GM19025 (cell line): ENCODE measurements at regions not wholly inside any gene's neighbourhood (a gene's known extent, or its start where the extent isn't known, plus 50 kb on each side); places are given as distances from the start of the nearest gene placed in this dataset.
"Not testable (repeated sequence)": the region's sequence is repeated elsewhere in the genome, so short reads cannot be mapped to it uniquely, and the experiment has no call there.

Source experiments
- ATAC-seq: cut with Tn5 transposase; IDR thresholded peaks from one replicate; pipeline ENCODE4 v1.9.1; 2021; ENCODE audit warnings: mild to moderate bottlenecking, low read depth, moderate library complexity; ENCODE audit not compliant: unreplicated experiment

DNA sequence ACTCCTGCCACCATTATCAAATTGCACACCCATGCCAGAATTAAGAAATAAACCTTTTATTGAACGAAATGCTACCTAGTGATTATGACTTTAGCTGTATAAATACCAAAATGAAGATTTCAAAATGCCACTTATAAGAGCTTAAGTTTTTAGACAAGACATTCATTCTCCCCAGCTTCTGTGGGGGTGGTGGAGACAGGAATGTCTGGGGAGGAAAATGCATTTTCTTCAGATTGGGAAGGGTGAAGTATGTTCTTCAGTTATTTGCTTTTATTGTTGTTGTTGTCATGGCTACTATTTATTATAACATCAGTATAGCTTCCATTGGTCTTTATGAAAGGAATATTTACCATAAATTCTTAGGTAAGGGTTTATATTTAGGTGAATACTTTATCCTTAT lies 132.7 kb upstream of the GMNC start:
- ATAC-seq, result no peak

- no peak for ATAC-seq
Observed at GRCh38 chr3:190990898-190991297, 128.4 kb upstream of the GMNC start.

GRCh38 chr3:190989218-190989617 lies 126.7 kb upstream of the GMNC start:
- ATAC-seq, result no peak

DNA sequence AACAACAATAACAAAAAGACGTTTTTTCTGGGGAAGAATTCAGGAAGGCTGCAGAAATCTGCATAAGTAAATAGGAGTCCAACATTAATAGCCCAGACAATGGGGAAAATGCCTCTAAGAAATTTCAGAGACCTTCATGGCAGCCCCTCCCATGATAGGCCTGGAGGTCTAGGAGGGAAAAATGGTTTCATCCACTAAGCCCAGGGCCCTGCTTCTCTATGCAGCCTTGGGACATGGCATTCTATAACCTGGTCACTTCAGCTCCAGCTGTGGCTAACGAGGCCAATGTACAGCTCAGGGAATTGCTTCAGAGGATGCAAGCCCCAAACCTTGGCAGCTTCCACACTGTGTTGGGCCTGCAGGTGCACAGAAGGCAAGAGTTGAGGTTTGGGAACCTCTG lies 125.6 kb upstream of the GMNC start:
- no peak for ATAC-seq

DNA sequence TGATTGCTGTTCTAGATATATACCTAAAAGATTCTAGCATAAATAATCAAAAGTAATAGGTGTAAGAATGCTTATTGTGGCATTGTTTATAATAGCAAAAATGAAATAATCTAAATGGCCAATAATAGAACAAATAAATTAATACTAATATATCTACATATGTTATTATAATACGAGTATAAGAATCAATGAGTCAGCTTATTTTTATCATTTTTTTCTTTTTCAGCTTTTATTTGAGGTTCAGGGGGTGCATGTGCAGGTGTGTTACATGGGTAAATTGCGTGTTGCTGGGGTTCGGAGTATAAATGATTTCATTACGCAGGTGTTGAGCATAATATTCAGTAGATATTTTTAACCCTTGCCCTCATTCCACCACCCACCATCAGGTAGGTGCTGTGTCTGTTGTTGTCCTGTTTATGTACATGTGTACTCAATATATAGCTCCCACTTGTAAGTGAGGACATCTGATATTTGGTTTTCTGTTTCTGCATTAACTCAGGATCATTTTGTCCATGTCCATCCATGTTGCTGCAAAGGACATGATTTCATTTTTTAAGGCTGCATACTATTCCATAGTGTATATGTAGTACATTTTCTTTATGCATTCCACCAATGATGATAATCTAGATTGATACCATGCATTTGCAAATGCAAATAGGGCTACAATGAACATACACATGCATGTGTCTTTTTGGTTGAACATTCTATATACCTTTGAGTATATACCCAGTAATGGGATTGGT lies 122.2 kb upstream of the GMNC start:
- ATAC-seq, result no peak

DNA sequence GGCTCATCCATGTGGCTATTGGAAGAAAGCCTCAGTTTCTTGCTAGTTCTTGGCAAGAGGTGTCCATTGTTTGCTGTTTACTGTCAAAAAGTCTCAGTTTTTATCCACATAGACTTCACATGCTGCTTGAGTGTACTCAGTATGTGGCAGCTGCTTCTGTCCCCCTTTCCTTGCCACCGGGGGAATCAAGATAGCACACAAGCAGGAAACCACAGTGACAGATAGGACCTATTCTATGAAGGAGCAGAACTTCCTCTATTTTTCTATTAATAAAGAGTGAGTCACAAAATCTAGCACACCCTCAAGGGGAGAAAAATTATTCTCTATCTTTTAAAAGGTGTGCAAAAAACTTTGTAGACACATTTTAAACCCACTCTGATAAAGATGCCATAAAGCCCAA lies 121.4 kb upstream of the GMNC start:
- no peak for ATAC-seq

- no peak for ATAC-seq
Observed at GRCh38 chr3:190973771-190974170, 111.3 kb upstream of the GMNC start.

GRCh38 chr3:190972840-190973270 lies 110.4 kb upstream of the GMNC start:
- no peak for ATAC-seq

DNA sequence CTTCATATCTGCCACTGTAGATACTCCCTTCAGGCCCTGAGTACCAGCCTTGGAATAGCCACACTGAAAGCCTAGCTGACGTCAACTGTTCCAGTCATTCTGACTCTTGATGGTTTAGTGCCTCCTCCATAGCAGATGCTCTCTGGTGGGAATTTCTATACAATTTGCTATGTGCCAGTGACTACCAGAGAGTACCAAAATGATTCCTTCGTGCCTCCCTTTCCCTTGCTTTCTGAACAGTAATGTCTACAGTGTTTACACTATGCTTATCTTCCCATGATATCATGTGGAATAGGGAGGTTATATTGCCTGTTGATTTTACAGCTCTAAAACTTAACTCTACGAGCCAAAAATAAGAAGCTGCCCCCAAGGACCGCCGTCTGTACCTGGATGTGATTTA lies 109.7 kb upstream of the GMNC start:
- ATAC-seq, result no peak

DNA sequence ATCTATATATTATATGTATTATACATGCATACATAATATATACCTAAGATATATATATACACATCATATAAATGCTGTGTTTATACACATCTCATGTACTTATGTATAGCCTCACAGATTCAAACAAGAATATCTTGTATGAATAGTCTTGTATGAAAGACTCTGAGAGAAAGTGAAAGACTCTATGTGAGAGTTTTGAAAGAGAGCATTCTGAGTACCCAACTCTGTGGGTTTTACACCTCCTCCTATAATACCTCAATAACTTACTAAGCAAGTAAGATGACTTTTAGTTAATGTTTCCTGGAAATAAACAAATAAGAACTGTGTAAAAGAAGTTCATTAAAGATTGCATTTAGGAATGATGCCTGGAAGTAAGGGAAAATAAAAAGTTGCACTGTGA lies 108.1 kb upstream of the GMNC start:
- ATAC-seq, result no peak

- ATAC-seq, result no peak
Observed at GRCh38 chr3:190968616-190969015, 106.1 kb upstream of the GMNC start.

DNA sequence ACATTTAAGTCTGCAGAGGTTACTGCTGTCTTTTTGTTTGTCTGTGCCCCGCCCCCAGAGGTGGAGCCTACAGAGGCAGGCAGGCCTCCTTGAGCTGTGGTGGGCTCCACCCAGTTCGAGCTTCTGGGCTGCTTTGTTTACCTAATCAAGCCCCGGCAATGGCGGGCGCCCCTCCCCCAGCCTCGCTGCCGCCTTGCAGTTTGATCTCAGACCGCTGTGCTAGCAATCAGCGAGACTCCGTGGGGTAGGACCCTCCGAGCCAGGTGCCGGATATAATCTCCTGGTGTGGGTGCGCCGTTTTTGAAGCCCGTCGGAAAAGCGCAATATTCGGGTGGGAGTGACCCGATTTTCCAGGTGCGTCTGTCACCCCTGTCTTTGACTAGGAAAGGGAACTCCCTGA lies 102.4 kb upstream of the GMNC start:
- ATAC-seq, result not testable (repeated sequence)

GRCh38 chr3:190959077-190959476 lies 96.6 kb upstream of the GMNC start:
- ATAC-seq, result no peak

DNA sequence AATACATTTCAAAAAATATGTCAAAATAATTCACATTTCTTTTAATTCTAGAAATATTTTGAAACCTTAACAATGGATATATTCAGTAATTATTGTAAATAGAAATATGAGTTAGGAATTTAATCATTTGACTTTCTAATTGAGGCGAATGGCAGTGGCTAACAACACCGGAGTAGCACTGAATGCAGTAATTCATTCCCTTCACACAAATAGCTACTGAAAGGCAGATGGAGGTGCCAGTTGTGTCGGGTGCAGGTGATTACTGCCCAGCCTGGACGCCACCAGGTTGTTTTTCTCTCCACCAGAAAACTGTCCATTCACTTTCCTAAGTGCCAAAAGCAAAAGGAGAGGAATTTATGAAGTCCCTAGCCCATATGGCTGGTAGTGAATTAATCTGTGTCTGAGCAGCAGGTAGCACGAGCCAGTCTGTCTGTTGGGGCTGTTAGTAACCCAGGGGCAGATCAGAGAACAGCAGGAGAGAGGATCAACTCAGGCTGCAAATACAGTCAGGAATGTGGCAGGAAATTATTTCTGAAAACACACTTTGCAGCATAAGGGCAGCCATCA lies 79.3 kb upstream of the GMNC start:
- ATAC-seq, result no peak

- ATAC-seq, result not testable (repeated sequence)
Observed at GRCh38 chr3:190934616-190935015, 72.1 kb upstream of the GMNC start.

GRCh38 chr3:190926619-190927018 lies 64.1 kb upstream of the GMNC start:
- ATAC-seq, result no peak

DNA sequence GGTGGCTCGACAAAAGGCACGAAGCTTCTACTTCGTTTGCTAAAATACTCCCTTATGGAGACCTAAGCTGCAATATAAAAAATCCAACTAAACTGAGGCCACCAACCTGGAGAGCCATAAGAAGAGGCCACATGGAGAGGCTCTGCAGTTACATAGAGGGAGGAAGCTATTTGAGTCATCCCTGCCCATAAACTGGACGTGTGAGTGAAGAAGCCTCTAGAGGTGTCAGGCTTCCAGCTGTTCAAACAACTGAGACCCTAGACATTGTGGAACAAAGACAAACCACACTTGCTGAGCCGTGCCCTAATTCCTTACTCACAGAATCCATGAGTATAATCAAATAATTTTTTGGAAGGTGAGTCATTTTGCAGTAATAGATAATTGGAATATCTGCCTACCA lies 50.2 kb upstream of the GMNC start:
- ATAC-seq, result no peak
